ENCODE measurements at regions not wholly inside any gene's neighbourhood (a gene's known extent, or its start where the extent isn't known, plus 50 kb on each side); places are given as distances from the start of the nearest gene placed in this dataset.

DNA sequence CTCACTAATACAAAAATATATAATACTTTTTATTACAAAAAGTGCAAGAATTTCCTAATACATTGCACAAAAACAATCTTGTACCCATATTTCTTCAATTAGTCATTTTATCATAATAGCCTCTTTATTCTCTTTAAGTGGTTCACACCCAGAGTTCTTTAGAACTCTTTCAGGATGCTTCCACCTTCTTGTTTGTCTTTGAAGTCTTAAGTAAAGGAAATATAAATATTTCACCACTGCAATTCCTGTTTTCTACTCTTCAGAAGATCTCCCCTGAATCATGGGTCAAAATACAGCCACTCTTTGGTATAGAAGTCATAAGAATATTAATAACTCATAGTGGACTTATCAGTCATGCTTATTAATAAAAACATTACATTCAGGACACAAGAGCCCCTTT is 293.0 kb downstream of the ATPSCKMT start:
- Histone ChIP-seq H2AFZ (ENCODE audit: low read length) (no peak overlapping the region), H3K4me1 (ENCODE audit: insufficient read depth, low read length) (no peaks in the 10 kb centered on the region), H4K91ac (ENCODE audit: insufficient read length, low read depth, low read length) (no peak overlapping the region), H3K14ac (ENCODE audit: insufficient read depth, low read length) (no peak overlapping the region), H2BK15ac (ENCODE audit: low read depth, low read length) (no peak overlapping the region), H3K27ac (ENCODE audit: insufficient read length, low read depth, low read length) (no peak overlapping the region), H3T11ph (ENCODE audit: low read length) (no peak overlapping the region), H3K4me2 (ENCODE audit: insufficient read depth, insufficient read length, low read length) (no peak overlapping the region), H3K9me3 (ENCODE audit: control insufficient read depth, low read depth, low read length) (no peaks in the 10 kb centered on the region), H3K23ac (ENCODE audit: insufficient read length, low read depth, low read length) (no peak overlapping the region), H3K9ac (ENCODE audit: extremely low read depth, insufficient read length, low read length) (no peak overlapping the region), H3K56ac (ENCODE audit: insufficient read length, low read depth, low read length) (no peak overlapping the region), H4K8ac (replicated peaks; ENCODE audit: insufficient read length, low read depth, low read length) (no peak overlapping the region), H2BK120ac (ENCODE audit: low read depth, low read length, poor library complexity, severe bottlenecking) (no peak overlapping the region), H2BK12ac (ENCODE audit: insufficient read length, low read depth, low read length) (no peak overlapping the region), H3K4ac (ENCODE audit: low read depth, low read length) (no peak overlapping the region), H4K20me1 (ENCODE audit: control insufficient read depth, insufficient read depth, insufficient read length) (no peaks in the 10 kb centered on the region), H3K23me2 (ENCODE audit: insufficient read length, low read depth, low read length, poor library complexity, severe bottlenecking) (no peaks in the 10 kb centered on the region), H3K18ac (ENCODE audit: insufficient read length, low read depth, low read length) (no peak overlapping the region), H2AK5ac (ENCODE audit: insufficient read length, low read length) (no peak overlapping the region), H2BK20ac (ENCODE audit: low read depth, low read length, poor library complexity, severe bottlenecking) (no peak overlapping the region), H3K79me1 (ENCODE audit: insufficient read depth, low read depth, low read length, poor library complexity, severe bottlenecking) (no peaks in the 10 kb centered on the region), H3K27me3 (ENCODE audit: insufficient read depth, low read length) (no peaks in the 10 kb centered on the region), H2BK5ac (ENCODE audit: insufficient read length, low read length) (no peak overlapping the region), H4K5ac (ENCODE audit: insufficient read length, low read depth, low read length) (no peak overlapping the region), H3K79me2 (ENCODE audit: insufficient read depth, low read length) (no peaks in the 10 kb centered on the region)
- TF ChIP-seq, protein P1, sequence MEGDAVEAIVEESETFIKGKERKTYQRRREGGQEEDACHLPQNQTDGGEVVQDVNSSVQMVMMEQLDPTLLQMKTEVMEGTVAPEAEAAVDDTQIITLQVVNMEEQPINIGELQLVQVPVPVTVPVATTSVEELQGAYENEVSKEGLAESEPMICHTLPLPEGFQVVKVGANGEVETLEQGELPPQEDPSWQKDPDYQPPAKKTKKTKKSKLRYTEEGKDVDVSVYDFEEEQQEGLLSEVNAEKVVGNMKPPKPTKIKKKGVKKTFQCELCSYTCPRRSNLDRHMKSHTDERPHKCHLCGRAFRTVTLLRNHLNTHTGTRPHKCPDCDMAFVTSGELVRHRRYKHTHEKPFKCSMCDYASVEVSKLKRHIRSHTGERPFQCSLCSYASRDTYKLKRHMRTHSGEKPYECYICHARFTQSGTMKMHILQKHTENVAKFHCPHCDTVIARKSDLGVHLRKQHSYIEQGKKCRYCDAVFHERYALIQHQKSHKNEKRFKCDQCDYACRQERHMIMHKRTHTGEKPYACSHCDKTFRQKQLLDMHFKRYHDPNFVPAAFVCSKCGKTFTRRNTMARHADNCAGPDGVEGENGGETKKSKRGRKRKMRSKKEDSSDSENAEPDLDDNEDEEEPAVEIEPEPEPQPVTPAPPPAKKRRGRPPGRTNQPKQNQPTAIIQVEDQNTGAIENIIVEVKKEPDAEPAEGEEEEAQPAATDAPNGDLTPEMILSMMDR (conservative IDR thresholded peaks at IDR 0.05) = no peak
- Mint-ChIP-seq H3K9me3 (peaks cover 3 to 5% of the 10 kb centered on the region in 2 experiments; a peak in 2 of 5 replicates), H3K4me1 (peaks cover 4 to 14% of the 10 kb centered on the region in 2 experiments; a peak in 2 of 4 replicates), H3K36me3 (ENCODE audit: insufficient read depth in 1 of 3, low read depth in 3 of 3) (no peaks in the 10 kb centered on the region), H3K4me3 (no peak overlapping the region), H3K27ac (no peak overlapping the region), H3K27me3 (ENCODE audit: low read depth) (no peaks in the 10 kb centered on the region)
- no peak for DNase-seq
